Hematopoietic multipotent progenitor cell treated with erythropoietin and hydrocortisone succinate and interleukin-3 and kit ligand, for 8 days (in vitro differentiated cells): ENCODE measurements at regions not wholly inside any gene's neighbourhood (a gene's known extent, or its start where the extent isn't known, plus 50 kb on each side); places are given as distances from the start of the nearest gene placed in this dataset.

Source experiments
- DNase-seq: peaks from one replicate; pipeline ENCODE4 v3.0.0-alpha.2; 2015

DNA sequence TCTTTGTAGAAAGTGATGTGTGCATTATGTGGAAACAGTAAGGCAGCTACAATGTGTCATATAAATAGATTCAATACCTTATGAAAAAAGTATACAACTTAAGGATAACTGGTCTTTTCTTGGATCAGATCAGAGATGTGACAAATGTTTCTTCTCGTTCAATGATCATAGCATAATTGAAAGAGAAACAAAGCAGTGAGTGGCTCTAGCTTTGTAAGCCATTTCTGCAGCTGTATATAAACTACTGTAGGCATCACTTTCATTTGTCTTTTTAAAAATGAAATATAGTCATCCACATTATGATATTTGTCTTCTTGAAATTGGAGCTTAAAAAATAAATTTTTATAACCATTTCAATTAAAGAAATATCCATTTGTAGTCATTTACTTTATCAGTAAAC is 63.8 kb upstream of the LMO3 start:
- no peak for DNase-seq

DNA sequence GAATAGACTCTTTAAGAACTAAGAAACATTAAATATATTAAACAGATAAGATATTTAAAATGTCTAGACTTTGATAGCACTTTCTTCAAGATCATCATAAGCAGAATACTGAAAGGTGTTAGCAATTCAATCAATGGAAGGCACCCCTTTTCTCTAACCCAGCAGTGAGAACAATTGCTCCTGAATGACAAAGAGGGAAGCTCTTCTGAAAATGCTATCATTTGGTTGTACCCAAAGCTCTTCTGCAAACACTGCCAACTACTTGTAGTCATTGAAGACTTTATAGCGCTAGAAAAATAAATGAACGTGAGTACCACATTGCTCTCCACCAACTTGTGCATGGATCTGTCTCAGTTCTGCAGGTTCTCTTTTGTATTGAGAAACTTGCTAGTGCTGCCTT is 62.2 kb upstream of the LMO3 start:
- DNase-seq, result no peak

DNA sequence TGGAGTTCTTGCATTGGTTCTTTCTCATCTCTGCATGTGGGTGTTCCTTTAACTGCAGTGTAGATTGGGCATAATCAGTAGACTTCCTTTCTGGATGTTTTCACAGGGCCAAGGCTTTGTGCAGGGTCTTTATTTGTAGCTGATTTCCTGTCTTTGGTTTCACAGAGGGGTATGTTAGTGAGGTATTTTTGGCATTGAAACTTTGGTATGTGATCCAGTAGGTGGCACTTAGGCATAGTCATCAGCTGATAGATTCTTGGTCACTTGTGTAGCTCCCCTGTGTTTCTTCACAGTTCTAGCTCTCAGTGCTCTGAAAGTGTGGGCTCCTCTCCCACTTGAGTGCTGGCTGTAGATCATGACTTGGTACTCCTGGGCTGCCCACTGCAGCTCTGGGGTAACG is 52.7 kb upstream of the LMO3 start:
- no peak for DNase-seq
